ENCODE measurements at regions not wholly inside any gene's neighbourhood (a gene's known extent, or its start where the extent isn't known, plus 50 kb on each side); places are given as distances from the start of the nearest gene placed in this dataset.

GRCh38 chr4:90007494-90008167, 113.0 kb downstream of the MMRN1 start:
- TF ChIP-seq, protein P1, sequence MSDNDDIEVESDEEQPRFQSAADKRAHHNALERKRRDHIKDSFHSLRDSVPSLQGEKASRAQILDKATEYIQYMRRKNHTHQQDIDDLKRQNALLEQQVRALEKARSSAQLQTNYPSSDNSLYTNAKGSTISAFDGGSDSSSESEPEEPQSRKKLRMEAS (IDR thresholded peaks at IDR 0.05), result no peak
- TF ChIP-seq TAF1 (conservative IDR thresholded peaks at IDR 0.05), result no peak
- no peak for TF ChIP-seq RXRA (IDR thresholded peaks at IDR 0.05)
- no peak for TF ChIP-seq SP1 (IDR thresholded peaks at IDR 0.05)
- no peak for TF ChIP-seq RAD21 (IDR thresholded peaks at IDR 0.05)
- TF ChIP-seq NR2F2 (IDR thresholded peaks at IDR 0.05), result no peak
- TF ChIP-seq EGR1 (IDR thresholded peaks at IDR 0.05; ENCODE audit: low read depth in 2 of 2), result no peak
- no peak for TF ChIP-seq HNF4A (conservative IDR thresholded peaks at IDR 0.05)
- TF ChIP-seq FOXA2 (IDR thresholded peaks at IDR 0.05), result no peak
- no peak for TF ChIP-seq FOXA1 (IDR thresholded peaks at IDR 0.05)
- no peak for TF ChIP-seq ATF3 (IDR thresholded peaks at IDR 0.05)
- no peaks in the 10 kb centered on the region for H3K27me3 ChIP-seq (ENCODE audit: control insufficient read depth in 4 of 4, insufficient read depth in 4 of 4, low read length in 3 of 4)
- H3K27ac ChIP-seq (ENCODE audit: low read depth in 1 of 2, low read length in 2 of 2), result no peak overlapping the region
- no peaks in the 10 kb centered on the region for H3K9me3 ChIP-seq (ENCODE audit: control insufficient read depth in 4 of 4, low read length in 3 of 4)
- H3K9ac ChIP-seq (ENCODE audit: low read depth in 1 of 2, low read length in 2 of 2), result no peak overlapping the region
- no peak overlapping the region for H3K4me3 ChIP-seq (ENCODE audit: low read depth in 1 of 3, low read length in 3 of 3)
- no peak for DNase-seq (ENCODE audit: low spot score)
- no peaks in the 10 kb centered on the region for H3K36me3 ChIP-seq (ENCODE audit: control insufficient read depth in 4 of 4, insufficient read depth in 3 of 4, low read depth in 1 of 4, low read length in 3 of 4)
- 83% methylated on average over 3 of the region's 3 CpGs for WGBS
- no peaks in the 10 kb centered on the region for H3K4me1 ChIP-seq (ENCODE audit: control insufficient read depth in 4 of 4, insufficient read depth in 4 of 4, low read length in 3 of 4)

DNA sequence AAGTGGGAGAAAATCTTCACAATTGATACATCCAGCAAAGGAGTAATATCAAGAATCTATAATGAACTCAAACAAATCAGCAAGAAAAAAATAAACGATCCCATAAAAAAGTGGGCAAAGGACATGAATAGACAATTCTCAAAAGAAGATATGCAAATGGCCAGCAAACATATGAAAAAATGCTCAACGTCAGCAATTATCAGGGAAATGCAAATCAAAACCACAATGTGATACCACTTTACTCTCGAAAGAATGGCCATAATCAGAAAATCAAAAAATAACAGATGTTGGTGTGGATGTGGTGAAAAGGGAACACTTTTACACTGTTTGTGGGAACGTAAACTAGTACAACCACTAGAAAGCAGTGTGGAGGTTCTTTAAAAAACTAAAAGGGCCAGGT, 114.3 kb upstream of the CCSER1 start:
- no peak for TF ChIP-seq SP1 (IDR thresholded peaks at IDR 0.05)
- TF ChIP-seq FOXA2 (IDR thresholded peaks at IDR 0.05), result no peak
- no peak for TF ChIP-seq RXRA (IDR thresholded peaks at IDR 0.05)
- TF ChIP-seq FOXA1 (IDR thresholded peaks at IDR 0.05), result no peak
- TF ChIP-seq REST (IDR thresholded peaks at IDR 0.05), result no peak
- no peak for TF ChIP-seq TAF1 (conservative IDR thresholded peaks at IDR 0.05)
- no peak for TF ChIP-seq HNF4A (conservative IDR thresholded peaks at IDR 0.05)
- no peak for TF ChIP-seq YY1 (IDR thresholded peaks at IDR 0.05)
- TF ChIP-seq ATF3 (IDR thresholded peaks at IDR 0.05), result no peak
- TF ChIP-seq, protein P2, sequence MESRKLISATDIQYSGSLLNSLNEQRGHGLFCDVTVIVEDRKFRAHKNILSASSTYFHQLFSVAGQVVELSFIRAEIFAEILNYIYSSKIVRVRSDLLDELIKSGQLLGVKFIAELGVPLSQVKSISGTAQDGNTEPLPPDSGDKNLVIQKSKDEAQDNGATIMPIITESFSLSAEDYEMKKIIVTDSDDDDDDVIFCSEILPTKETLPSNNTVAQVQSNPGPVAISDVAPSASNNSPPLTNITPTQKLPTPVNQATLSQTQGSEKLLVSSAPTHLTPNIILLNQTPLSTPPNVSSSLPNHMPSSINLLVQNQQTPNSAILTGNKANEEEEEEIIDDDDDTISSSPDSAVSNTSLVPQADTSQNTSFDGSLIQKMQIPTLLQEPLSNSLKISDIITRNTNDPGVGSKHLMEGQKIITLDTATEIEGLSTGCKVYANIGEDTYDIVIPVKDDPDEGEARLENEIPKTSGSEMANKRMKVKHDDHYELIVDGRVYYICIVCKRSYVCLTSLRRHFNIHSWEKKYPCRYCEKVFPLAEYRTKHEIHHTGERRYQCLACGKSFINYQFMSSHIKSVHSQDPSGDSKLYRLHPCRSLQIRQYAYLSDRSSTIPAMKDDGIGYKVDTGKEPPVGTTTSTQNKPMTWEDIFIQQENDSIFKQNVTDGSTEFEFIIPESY (IDR thresholded peaks at IDR 0.05), result no peak
- TF ChIP-seq, protein P1 (IDR thresholded peaks at IDR 0.05), result no peak
- TF ChIP-seq RAD21 (IDR thresholded peaks at IDR 0.05), result no peak
- TF ChIP-seq GABPA (IDR thresholded peaks at IDR 0.05 in 1 of 2, conservative IDR thresholded peaks at IDR 0.05 in 1 of 2), result no peak
- TF ChIP-seq HNF4G (IDR thresholded peaks at IDR 0.05), result no peak
- no peak for TF ChIP-seq JUND (IDR thresholded peaks at IDR 0.05)
- TF ChIP-seq NR2F2 (IDR thresholded peaks at IDR 0.05), result no peak
- TF ChIP-seq CTCF (IDR thresholded peaks at IDR 0.05; ENCODE audit: low read depth, low read length, missing input control), result no peak
- Histone ChIP-seq H3K4me1 (ENCODE audit: control insufficient read depth in 4 of 4, insufficient read depth in 4 of 4, low read length in 3 of 4) (no peaks in the 10 kb centered on the region), H3K36me3 (ENCODE audit: control insufficient read depth in 4 of 4, insufficient read depth in 3 of 4, low read depth in 1 of 4, low read length in 3 of 4) (no peaks in the 10 kb centered on the region), H3K9me3 (ENCODE audit: control insufficient read depth in 4 of 4, low read length in 3 of 4) (no peaks in the 10 kb centered on the region), H3K27me3 (ENCODE audit: control insufficient read depth in 4 of 4, insufficient read depth in 4 of 4, low read length in 3 of 4) (no peaks in the 10 kb centered on the region), H3K27ac (ENCODE audit: low read depth in 1 of 2, low read length in 2 of 2) (no peak overlapping the region), H3K9ac (ENCODE audit: low read depth in 1 of 2, low read length in 2 of 2) (no peak overlapping the region), H3K4me3 (ENCODE audit: low read depth in 1 of 3, low read length in 3 of 3) (no peak overlapping the region)
- no peak for DNase-seq (ENCODE audit: low spot score)
- 79% methylated on average over 4 of the region's 4 CpGs for WGBS
